GM23248 (cell line): ENCODE measurements at regions not wholly inside any gene's neighbourhood (a gene's known extent, or its start where the extent isn't known, plus 50 kb on each side); places are given as distances from the start of the nearest gene placed in this dataset.

ENCODE experiments used
- DNase-seq: peaks from one replicate; pipeline ENCODE4 v3.0.0-alpha.2; 2015
- H2AFZ ChIP-seq: fragments of 200-600 bp; sonication (generic); 2 replicates; pipeline ENCODE4 v1.6.1; 2016; ENCODE audit warnings: antibody characterized with exemption
- H3F3A ChIP-seq: fragments of 200-600 bp; sonication (generic); 2 replicates; pipeline ENCODE4 v1.6.1; 2016; ENCODE audit warnings: mild to moderate bottlenecking, antibody characterized with exemption, mixed run types; ENCODE audit not compliant: insufficient read depth
- H3K27ac ChIP-seq: fragments of 200-600 bp; sonication (generic); 2 replicates; pipeline ENCODE4 v1.5.1; 2016; ENCODE audit warnings: mild to moderate bottlenecking
- H3K27me3 ChIP-seq: fragments of 200-600 bp; sonication (generic); replicated peaks from 2 replicates; pipeline ENCODE4 v1.6.1; 2016; ENCODE audit warnings: mild to moderate bottlenecking; ENCODE audit not compliant: insufficient read depth
- H3K36me3 ChIP-seq: fragments of 200-600 bp; sonication (generic); 2 replicates; pipeline ENCODE4 v1.6.1; 2016; ENCODE audit warnings: low read depth, mild to moderate bottlenecking
- H3K4me1 ChIP-seq: fragments of 200-600 bp; sonication (generic); 2 replicates; pipeline ENCODE4 v1.6.1; 2016; ENCODE audit warnings: mild to moderate bottlenecking; ENCODE audit not compliant: insufficient read depth
- H3K4me2 ChIP-seq: fragments of 200-600 bp; sonication (generic); one replicate; pipeline ENCODE4 v1.6.1; 2016; ENCODE audit warnings: mild to moderate bottlenecking; ENCODE audit not compliant: unreplicated experiment
- H3K4me3 ChIP-seq: fragments of 200-600 bp; sonication (generic); 2 replicates; pipeline ENCODE4 v1.5.1; 2016; ENCODE audit warnings: mild to moderate bottlenecking
- H3K79me2 ChIP-seq: fragments of 200-600 bp; sonication (generic); 2 replicates; pipeline ENCODE4 v1.6.1; 2016; ENCODE audit warnings: mild to moderate bottlenecking; ENCODE audit not compliant: insufficient read depth
- H3K9ac ChIP-seq: fragments of 200-600 bp; sonication (generic); 2 replicates; pipeline ENCODE4 v1.6.1; 2016; ENCODE audit warnings: mild to moderate bottlenecking
- H3K9me2 ChIP-seq: fragments of 200-600 bp; sonication (generic); 2 replicates; pipeline ENCODE4 v1.6.1; 2016; ENCODE audit warnings: mixed run types, mild to moderate bottlenecking, moderate library complexity; ENCODE audit not compliant: insufficient read depth
- H3K9me3 ChIP-seq: fragments of 200-600 bp; sonication (generic); one replicate; pipeline ENCODE4 v1.6.1; 2017; ENCODE audit warnings: low read depth
- H4K20me1 ChIP-seq: fragments of 200-600 bp; sonication (generic); 2 replicates; pipeline ENCODE4 v1.6.0; 2016; ENCODE audit not compliant: insufficient read depth
- EZH2 ChIP-seq: fragments of 200-600 bp; sonication (generic); IDR thresholded peaks from 2 replicates; pipeline ENCODE4 v1.6.1; 2018; ENCODE audit warnings: antibody characterized with exemption, mild to moderate bottlenecking; ENCODE audit not compliant: insufficient read depth, poor library complexity, severe bottlenecking
- EZH2phosphoT487 ChIP-seq: fragments of 200-600 bp; sonication (generic); IDR thresholded peaks from 2 replicates; pipeline ENCODE4 v1.6.1; 2018; ENCODE audit warnings: antibody characterized with exemption, moderate library complexity, mild to moderate bottlenecking, low read depth; ENCODE audit not compliant: insufficient read depth
- WGBS, 2 experiments: methylation state at CpG; one replicate each; pipeline ENCODE4 v1.1.6; 2015 to 2017; ENCODE audit warnings: low lambda C conversion rate in 2 of 2, low coverage in 1 of 2; ENCODE audit errors: missing lambda C conversion rate in 2 of 2; 5-methylcytosine and 5-hydroxymethylcytosine counted together
- in situ Hi-C: fragments of 300-500 bp; cut with MboI; formaldehyde crosslinking; loops from 2 replicates; pipeline ENCODE4 v1.15.0; 2020

DNA sequence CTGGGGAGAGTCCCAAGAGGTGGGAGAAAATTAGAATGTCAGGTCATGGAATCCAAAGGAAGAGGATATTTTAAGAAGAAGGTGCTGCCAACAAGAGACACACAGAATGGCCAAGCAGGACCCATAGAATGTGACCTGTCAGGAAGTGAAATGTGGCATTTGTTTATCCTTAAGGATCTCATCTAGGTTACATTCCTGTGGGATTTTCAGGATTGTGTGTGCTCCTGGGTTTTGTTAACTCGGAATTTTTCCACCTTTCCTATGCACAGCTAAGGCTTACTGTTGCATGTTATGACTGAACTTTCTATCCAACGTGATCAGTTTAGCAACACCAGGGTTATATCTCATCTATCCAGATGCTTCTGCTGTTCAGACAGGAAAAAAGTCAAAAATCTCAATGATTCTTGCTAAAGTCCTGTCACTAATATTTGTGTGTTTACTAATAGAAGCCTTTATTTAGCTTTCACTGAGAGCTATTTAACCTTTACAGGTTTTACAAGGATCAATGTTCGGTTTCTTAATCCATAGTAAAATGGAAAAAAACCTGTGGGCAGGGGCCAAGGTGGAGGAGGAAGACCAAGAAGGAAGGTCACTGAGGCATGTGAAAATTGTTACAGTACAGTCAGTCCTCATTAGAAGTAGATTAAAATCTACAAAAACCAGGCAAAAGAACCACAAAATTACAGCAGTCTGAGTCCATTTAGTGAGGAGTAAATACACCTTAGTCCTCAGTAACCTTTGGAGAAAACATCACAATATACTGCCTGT is 437.8 kb upstream of the NPVF start:
- no peaks in the 10 kb centered on the region; the same call in 1 of the 2 replicates for H3K27me3 ChIP-seq
- no peaks in the 10 kb centered on the region for H3K9me2 ChIP-seq
- TF ChIP-seq EZH2phosphoT487 (no peak), EZH2 (no peak)
- no peaks in the 10 kb centered on the region for H3K36me3 ChIP-seq
- H3K4me2 ChIP-seq, result no peak overlapping the region
- no peak for DNase-seq
- WGBS, 2 experiments, result 12 to 19% methylated on average over 3 of the region's 3 CpGs
- no peak overlapping the region for H3K4me3 ChIP-seq
- H3K79me2 ChIP-seq, result no peaks in the 10 kb centered on the region
- no peaks in the 10 kb centered on the region for H4K20me1 ChIP-seq
- no peaks in the 10 kb centered on the region for H3F3A ChIP-seq
- no peak overlapping the region for H3K9ac ChIP-seq
- H3K9me3 ChIP-seq, result no peaks in the 10 kb centered on the region
- H2AFZ ChIP-seq, result no peak overlapping the region
- H3K4me1 ChIP-seq, result no peaks in the 10 kb centered on the region
- no peak overlapping the region for H3K27ac ChIP-seq
- in situ Hi-C loops, result no loop called here

DNA sequence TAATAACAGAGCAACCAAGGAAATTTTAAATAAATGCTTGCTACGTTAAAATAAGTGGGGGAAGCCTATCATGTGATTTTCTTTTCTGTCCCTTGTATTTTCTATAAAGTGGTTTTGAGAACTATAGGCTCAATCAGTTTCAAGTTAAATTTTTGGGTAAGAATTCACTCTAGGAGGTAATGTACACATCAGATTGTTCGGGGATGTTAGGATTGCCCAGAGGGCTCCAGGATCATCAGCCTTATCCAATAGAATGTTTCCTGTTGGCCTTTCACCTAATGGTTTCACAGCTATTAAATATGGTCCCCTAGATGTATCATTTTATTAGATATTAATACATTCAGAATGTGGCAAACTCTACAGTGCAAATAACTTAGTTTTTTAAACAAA is 438.4 kb upstream of the NPVF start:
- WGBS, 2 experiments, result 39 to 43% methylated on average over 2 of the region's 2 CpGs
- no peak overlapping the region for H2AFZ ChIP-seq

DNA sequence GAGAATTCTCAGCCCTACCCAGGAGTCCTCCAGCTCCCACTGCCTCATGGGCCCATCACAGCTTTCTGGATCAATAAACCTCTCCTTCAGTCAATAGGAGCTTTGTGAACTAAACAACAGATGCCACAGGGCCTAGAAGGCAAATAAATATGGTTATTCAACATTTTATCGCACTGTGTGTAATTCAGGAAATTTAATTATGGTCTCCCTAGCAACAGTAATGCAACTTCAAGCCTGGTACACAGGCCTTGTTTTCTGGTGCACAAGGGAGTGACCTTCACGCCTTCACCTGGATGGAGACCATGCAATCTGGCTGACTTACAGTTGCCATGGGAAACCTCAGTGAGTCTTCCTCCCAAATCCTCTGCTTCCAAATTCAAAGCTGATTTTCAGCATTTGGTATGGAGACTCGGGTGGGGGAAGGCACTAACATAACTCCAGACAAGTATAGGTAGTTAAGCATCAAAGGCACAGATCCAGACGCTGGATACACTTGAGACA is 441.0 kb upstream of the NPVF start:
- Histone ChIP-seq H3K4me2 (no peak overlapping the region), H2AFZ (no peak overlapping the region), H3K27ac (no peak overlapping the region), H4K20me1 (no peaks in the 10 kb centered on the region), H3K9me3 (no peaks in the 10 kb centered on the region), H3K36me3 (no peaks in the 10 kb centered on the region), H3K4me3 (no peak overlapping the region), H3K79me2 (no peaks in the 10 kb centered on the region), H3K9me2 (no peaks in the 10 kb centered on the region), H3F3A (no peaks in the 10 kb centered on the region), H3K9ac (no peak overlapping the region), H3K27me3 (no peaks in the 10 kb centered on the region), H3K4me1 (no peaks in the 10 kb centered on the region)
- WGBS, 2 experiments, result 26 to 34% methylated on average over 4 of the region's 4 CpGs
- no peak for DNase-seq
- in situ Hi-C loops, result no loop called here
- TF ChIP-seq EZH2, result no peak
- no peak for TF ChIP-seq EZH2phosphoT487

More for the DNA sequence above, 438.4 kb upstream of the NPVF start:
- H3K4me1 ChIP-seq, result no peaks in the 10 kb centered on the region
- H3F3A ChIP-seq, result no peaks in the 10 kb centered on the region
- no peaks in the 10 kb centered on the region for H3K36me3 ChIP-seq
- no peak overlapping the region for H3K4me3 ChIP-seq
- no peaks in the 10 kb centered on the region for H3K79me2 ChIP-seq
- H3K27me3 ChIP-seq, result no peaks in the 10 kb centered on the region; the same call in 1 of the 2 replicates
- H3K27ac ChIP-seq, result no peak overlapping the region
- TF ChIP-seq EZH2, result no peak
- TF ChIP-seq EZH2phosphoT487, result no peak
- in situ Hi-C loops, result no loop called here
- no peak for DNase-seq
- no peaks in the 10 kb centered on the region for H3K9me2 ChIP-seq
- no peaks in the 10 kb centered on the region for H4K20me1 ChIP-seq
- H3K4me2 ChIP-seq, result no peak overlapping the region
- H3K9ac ChIP-seq, result no peak overlapping the region
- no peaks in the 10 kb centered on the region for H3K9me3 ChIP-seq

DNA sequence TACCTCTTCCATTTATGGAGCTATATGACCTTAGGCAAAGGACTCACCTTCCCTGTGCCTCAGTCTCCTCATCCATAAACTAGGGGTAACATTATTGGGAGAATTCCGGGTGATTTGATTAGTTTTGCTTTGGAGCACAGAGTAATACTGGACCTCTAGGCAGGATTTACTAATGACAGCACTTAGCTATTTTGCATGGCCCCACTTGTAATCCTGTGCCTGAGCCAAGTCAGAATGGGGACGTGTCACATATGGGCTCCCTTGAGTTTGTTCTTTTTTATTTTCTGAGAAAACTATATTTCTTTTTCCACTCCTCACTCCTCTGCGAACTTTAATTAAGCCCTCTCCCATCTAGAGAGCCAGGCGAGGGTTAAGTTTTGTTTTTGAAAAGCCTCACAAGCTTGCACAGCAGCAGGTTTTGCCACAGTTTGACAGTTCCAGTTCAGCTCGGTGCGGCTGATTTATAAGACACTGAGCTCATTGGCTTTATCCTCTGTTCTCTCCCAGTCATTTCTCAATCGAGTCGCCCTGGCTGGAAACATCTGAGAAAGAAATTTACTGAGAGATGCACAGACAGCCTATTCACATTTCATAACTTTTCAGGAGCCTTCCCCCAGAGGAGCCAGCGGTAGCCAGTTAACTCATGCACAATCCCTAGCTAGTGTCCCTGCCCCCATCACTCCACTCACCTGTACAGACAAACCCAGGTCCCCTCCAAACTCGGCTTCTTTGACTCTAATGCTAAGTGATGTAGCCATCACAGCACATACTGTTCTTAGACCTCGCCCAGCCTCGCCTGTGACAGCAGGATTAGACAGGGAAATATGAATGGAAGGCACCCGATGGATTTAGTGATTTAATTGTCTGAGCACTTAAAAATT is 441.9 kb upstream of the NPVF start:
- Histone ChIP-seq H3K4me2 (no peak overlapping the region), H3K4me1 (no peaks in the 10 kb centered on the region), H3K79me2 (no peaks in the 10 kb centered on the region), H2AFZ (no peak overlapping the region), H4K20me1 (no peaks in the 10 kb centered on the region), H3K36me3 (no peaks in the 10 kb centered on the region), H3K4me3 (no peak overlapping the region), H3K9ac (no peak overlapping the region), H3K9me3 (no peaks in the 10 kb centered on the region), H3F3A (no peaks in the 10 kb centered on the region), H3K9me2 (no peaks in the 10 kb centered on the region), H3K27me3 (no peaks in the 10 kb centered on the region), H3K27ac (no peak overlapping the region)
- in situ Hi-C loops, result no loop called here
- no peak for DNase-seq
- WGBS, 2 experiments, result 1 to 2% methylated on average over 13 of the region's 13 CpGs
- no peak for TF ChIP-seq EZH2phosphoT487
- no peak for TF ChIP-seq EZH2
